Fibroblast of skin of right quadriceps (primary cell): ENCODE measurements at regions not wholly inside any gene's neighbourhood (a gene's known extent, or its start where the extent isn't known, plus 50 kb on each side); places are given as distances from the start of the nearest gene placed in this dataset.
A peak's percentile ranks its signal among the peaks of the same experiment; 100 is the strongest.

Source experiments
- DNase-seq: peaks from one replicate; pipeline ENCODE4 v3.0.0-alpha.2; 2013

GRCh38 chr3:181860235-181860634, 148.5 kb downstream of the SOX2 start:
- DNase-seq, result no peak

GRCh38 chr3:181862502-181862901, 150.8 kb downstream of the SOX2 start:
- no peak for DNase-seq

- DNase-seq, result no peak
Observed at GRCh38 chr3:181868576-181869082, 156.9 kb downstream of the SOX2 start.

GRCh38 chr3:181872887-181873286, 161.2 kb downstream of the SOX2 start:
- DNase-seq, result no peak

GRCh38 chr3:181879926-181880325, 168.2 kb downstream of the SOX2 start:
- no peak for DNase-seq

- no peak for DNase-seq
Observed at GRCh38 chr3:181880331-181880730, 168.6 kb downstream of the SOX2 start.

- no peak for DNase-seq
Observed at GRCh38 chr3:181881749-181882148, 170.0 kb downstream of the SOX2 start.

GRCh38 chr3:181885868-181886630, 174.3 kb downstream of the SOX2 start:
- no peak for DNase-seq

- DNase-seq, result no peak
Observed at GRCh38 chr3:181886676-181887075, 175.0 kb downstream of the SOX2 start.

GRCh38 chr3:181887685-181888084, 176.0 kb downstream of the SOX2 start:
- no peak for DNase-seq

- DNase-seq, result no peak
Observed at GRCh38 chr3:181888234-181888633, 176.5 kb downstream of the SOX2 start.

- no peak for DNase-seq
Observed at GRCh38 chr3:181892848-181893247, 181.1 kb downstream of the SOX2 start.

- no peak for DNase-seq
Observed at GRCh38 chr3:181896605-181897004, 184.9 kb downstream of the SOX2 start.

- DNase-seq, result no peak
Observed at GRCh38 chr3:181899702-181900101, 188.0 kb downstream of the SOX2 start.

- DNase-seq, result no peak
Observed at GRCh38 chr3:181901626-181902025, 189.9 kb downstream of the SOX2 start.

- DNase-seq, result no peak
Observed at GRCh38 chr3:181906338-181906737, 194.6 kb downstream of the SOX2 start.

- DNase-seq, result no peak
Observed at GRCh38 chr3:181909241-181909640, 197.5 kb downstream of the SOX2 start.

GRCh38 chr3:181912384-181912783, 200.7 kb downstream of the SOX2 start:
- no peak for DNase-seq

GRCh38 chr3:181913254-181913653, 201.5 kb downstream of the SOX2 start:
- peak; percentile 17 for DNase-seq

- no peak for DNase-seq
Observed at GRCh38 chr3:181915551-181915950, 203.8 kb downstream of the SOX2 start.

GRCh38 chr3:181916013-181916412, 204.3 kb downstream of the SOX2 start:
- no peak for DNase-seq

GRCh38 chr3:181917027-181917426, 205.3 kb downstream of the SOX2 start:
- DNase-seq, result peak; percentile 41

- peak; percentile 57 for DNase-seq
Observed at GRCh38 chr3:181919375-181919774, 207.7 kb downstream of the SOX2 start.

GRCh38 chr3:181920409-181920808, 208.7 kb downstream of the SOX2 start:
- DNase-seq, result no peak

GRCh38 chr3:181921220-181921619, 209.5 kb downstream of the SOX2 start:
- DNase-seq, result no peak
